ENCODE measurements at regions not wholly inside any gene's neighbourhood (a gene's known extent, or its start where the extent isn't known, plus 50 kb on each side); places are given as distances from the start of the nearest gene placed in this dataset.

- no peak for TF ChIP-seq REST (IDR thresholded peaks at IDR 0.05; ENCODE audit: low read depth, low read length)
- TF ChIP-seq SUPT20H (IDR thresholded peaks at IDR 0.05; ENCODE audit: borderline replicate concordance, control insufficient read depth, low read depth, low read length) = no peak
- TF ChIP-seq MEF2B (IDR thresholded peaks at IDR 0.05; ENCODE audit: partially characterized antibody, poor library complexity, severe bottlenecking) = no peak
- TF ChIP-seq HCFC1 (IDR thresholded peaks at IDR 0.05; ENCODE audit: low read length) = no peak
- no peak for TF ChIP-seq NBN (IDR thresholded peaks at IDR 0.05)
- no peak for TF ChIP-seq MTA3 (IDR thresholded peaks at IDR 0.05; ENCODE audit: borderline replicate concordance, low read length)
Observed at GRCh38 chr12:42957136-42957535, 367.6 kb upstream of the PRICKLE1 start (continued).

GRCh38 chr12:42953021-42953420 is 363.5 kb upstream of the PRICKLE1 start:
- intact Hi-C loops (cut with micrococcal nuclease; ENCODE audit: unreplicated experiment) = no loop called here
- Histone ChIP-seq H3K27me3 (replicated peaks in 1 of 2; ENCODE audit: control insufficient read depth in 2 of 2, insufficient read depth in 2 of 2, low read length in 1 of 2) (no peaks in the 10 kb centered on the region), H3K9me3 (replicated peaks; ENCODE audit: control insufficient read depth, insufficient read depth, low read length) (no peaks in the 10 kb centered on the region), H3K36me3 (ENCODE audit: control insufficient read depth in 2 of 2, insufficient read depth in 2 of 2, low read length in 1 of 2) (no peaks in the 10 kb centered on the region), H3K4me3 (no peak overlapping the region), H3K4me1 (ENCODE audit: control insufficient read depth, insufficient read depth, low read length) (no peaks in the 10 kb centered on the region), H3K79me2 (ENCODE audit: control insufficient read depth, insufficient read depth, low read length) (no peaks in the 10 kb centered on the region), H4K20me1 (ENCODE audit: control insufficient read depth, insufficient read depth) (no peaks in the 10 kb centered on the region), H3K4me2 (ENCODE audit: control insufficient read depth, insufficient read depth) (no peak overlapping the region), H3K9ac (ENCODE audit: control insufficient read depth, insufficient read depth, low read length) (no peak overlapping the region), H2AFZ (ENCODE audit: control insufficient read depth, low read depth, low read length) (no peak overlapping the region), H3K27ac (ENCODE audit: control insufficient read depth, insufficient read depth) (no peak overlapping the region)
- ChIA-PET CTCF (no interaction called here), SMC1A (ENCODE audit: uncharacterized antibody, unreplicated experiment) (no interaction called here), RAD21 (ENCODE audit: unreplicated experiment) (no interaction called here), POLR2A (no interaction called here)
- TF ChIP-seq RB1 (IDR thresholded peaks at IDR 0.05; ENCODE audit: borderline replicate concordance) (no peak), ZNF622 (IDR thresholded peaks at IDR 0.05) (no peak), USF1 (IDR thresholded peaks at IDR 0.05; ENCODE audit: borderline replicate concordance, extremely low read length, insufficient read depth, low read depth, low read length) (no peak), NFIC (IDR thresholded peaks at IDR 0.05; ENCODE audit: low read depth, low read length) (no peak), BMI1 (IDR thresholded peaks at IDR 0.05; ENCODE audit: borderline replicate concordance) (no peak), SREBF1 (IDR thresholded peaks at IDR 0.05; ENCODE audit: low read length) (no peak), SKIL (IDR thresholded peaks at IDR 0.05; ENCODE audit: low read depth, poor library complexity, severe bottlenecking) (no peak), TBL1XR1 (IDR thresholded peaks at IDR 0.05; ENCODE audit: low read depth, low read length) (no peak), ZNF384 (IDR thresholded peaks at IDR 0.05; ENCODE audit: borderline replicate concordance, low read depth, low read length) (no peak), MXI1 (IDR thresholded peaks at IDR 0.05; ENCODE audit: low read depth, low read length) (no peak), NR2F1 (conservative IDR thresholded peaks at IDR 0.05) (no peak)
- ATAC-seq (no peak), DNase-seq (ENCODE audit: low read depth, low spot score) (no peak), FAIRE-seq (no peak)
- in situ Hi-C loops (cut with MboI) = no loop called here
- BruUV-seq (replicated peaks) = no TSS peak
- WGBS (ENCODE audit: insufficient coverage, insufficient replicate concordance, low lambda C conversion rate, missing lambda C conversion rate) = 42% methylated on average over 2 of the region's 2 CpGs

Data from GM12878 (cell line).